IMR-90 (cell line): ENCODE measurements at regions not wholly inside any gene's neighbourhood (a gene's known extent, or its start where the extent isn't known, plus 50 kb on each side); places are given as distances from the start of the nearest gene placed in this dataset.

Source experiments
- ATAC-seq: fragments of 200-7000 bp; cut with Tn5 transposase; 2 replicates; pipeline ENCODE4 v1.9.1; 2020; ENCODE audit warnings: low read depth, mild to moderate bottlenecking, moderate library complexity
- BruUV-seq: library from RNA; stranded (reverse); fragments of 400-500 nt; replicated peaks from 2 replicates; lab custom pipeline; 2021; lab: Mats Ljungman, UMichigan
- CTCF ChIA-PET: fragments of 300-600 bp; formaldehyde crosslinking; extraction: SDS; loops from one replicate; lab custom pipeline; 2021; ENCODE audit warnings: antibody characterized with exemption; lab: Yijun Ruan, JAX
- POLR2A ChIA-PET: fragments of 300-600 bp; sonication (Branson Sonifier 250); formaldehyde crosslinking; loops from one replicate; lab custom pipeline; 2022; ENCODE audit warnings: antibody characterized with exemption; ENCODE audit not compliant: unreplicated experiment; lab: Charles Lee
- DNase-seq: peaks from one replicate; pipeline ENCODE4 v3.0.0; 2013
- H2AFZ ChIP-seq: replicated peaks from 2 replicates; pipeline ENCODE3; 2013; ENCODE audit warnings: low read length, mild to moderate bottlenecking; ENCODE audit not compliant: poor library complexity
- H2AK5ac ChIP-seq: 2 replicates; pipeline ENCODE4 v1.6.1; 2013; ENCODE audit warnings: low read depth, low read length, inconsistent platforms
- H2AK9ac ChIP-seq: replicated peaks from 2 replicates; pipeline ENCODE3; 2013; ENCODE audit warnings: mild to moderate bottlenecking, low read depth, low read length, moderate library complexity; ENCODE audit not compliant: poor library complexity
- H2BK120ac ChIP-seq: 2 replicates; pipeline ENCODE4 v1.6.1; 2013; ENCODE audit warnings: low read depth, low read length, inconsistent platforms
- H2BK15ac ChIP-seq: 3 replicates; pipeline ENCODE4 v1.6.1; 2013; ENCODE audit warnings: low read depth, low read length, inconsistent platforms
- H2BK20ac ChIP-seq: 2 replicates; pipeline ENCODE4 v1.6.1; 2013; ENCODE audit warnings: low read depth, mild to moderate bottlenecking, inconsistent platforms, low read length, moderate library complexity
- H2BK5ac ChIP-seq: 2 replicates; pipeline ENCODE4 v1.6.1; 2013; ENCODE audit warnings: mild to moderate bottlenecking, low read depth, low read length, inconsistent platforms; ENCODE audit not compliant: poor library complexity, severe bottlenecking
- H3K14ac ChIP-seq: replicated peaks from 2 replicates; pipeline ENCODE4 v1.6.1; 2013; ENCODE audit warnings: low read depth, low read length, inconsistent platforms
- H3K18ac ChIP-seq: 2 replicates; pipeline ENCODE4 v1.6.1; 2013; ENCODE audit warnings: low read depth, low read length, control low read depth
- H3K23ac ChIP-seq: 2 replicates; pipeline ENCODE4 v1.6.1; 2013; ENCODE audit warnings: low read depth, low read length, inconsistent platforms
- H3K27ac ChIP-seq: 2 replicates; pipeline ENCODE4 v1.5.1; 2013; ENCODE audit warnings: mild to moderate bottlenecking, control low read depth, low read length; ENCODE audit not compliant: insufficient read depth
- H3K27me3 ChIP-seq: 2 replicates; pipeline ENCODE4 v1.6.1; 2013; ENCODE audit warnings: low read length; ENCODE audit not compliant: control insufficient read depth, insufficient read depth
- H3K36me3 ChIP-seq: 2 replicates; pipeline ENCODE4 v1.6.1; 2013; ENCODE audit warnings: low read length, mixed read lengths; ENCODE audit not compliant: control insufficient read depth, insufficient read depth
- H3K4ac ChIP-seq: 2 replicates; pipeline ENCODE4 v1.6.1; 2013; ENCODE audit warnings: low read depth, low read length, inconsistent platforms
- H3K4me1 ChIP-seq: 2 replicates; pipeline ENCODE4 v1.6.1; 2013; ENCODE audit warnings: low read length, mixed read lengths; ENCODE audit not compliant: control insufficient read depth, insufficient read depth
- H3K4me2 ChIP-seq: 2 replicates; pipeline ENCODE4 v1.6.1; 2013; ENCODE audit warnings: low read depth, mild to moderate bottlenecking, control low read depth, low read length, moderate library complexity
- H3K4me3 ChIP-seq: 2 replicates; pipeline ENCODE4 v1.5.1; 2013; ENCODE audit warnings: low read depth, mild to moderate bottlenecking, control low read depth, low read length, moderate library complexity; ENCODE audit not compliant: insufficient read depth
- H3K56ac ChIP-seq: 2 replicates; pipeline ENCODE4 v1.6.1; 2013; ENCODE audit warnings: low read length, inconsistent platforms; ENCODE audit not compliant: insufficient read depth; ENCODE audit errors: extremely low read depth
- H3K79me1 ChIP-seq, 2 experiments: 2 replicates each; pipeline ENCODE4 v1.6.1; 2013; ENCODE audit warnings: low read length in 2 of 2, inconsistent platforms in 1 of 2, low read depth in 1 of 2
- H3K9ac ChIP-seq: 2 replicates; pipeline ENCODE4 v1.6.1; 2013; ENCODE audit warnings: low read depth, low read length, control low read depth
- H3K9me1 ChIP-seq: 2 replicates; pipeline ENCODE4 v1.6.1; 2013; ENCODE audit warnings: low read length, inconsistent platforms; ENCODE audit not compliant: insufficient read depth
- H3K9me3 ChIP-seq: 2 replicates; pipeline ENCODE4 v1.6.1; 2013; ENCODE audit warnings: low read length; ENCODE audit not compliant: control insufficient read depth, insufficient read depth
- H4K20me1 ChIP-seq: 2 replicates; pipeline ENCODE4 v1.6.1; 2013; ENCODE audit warnings: low read length, inconsistent platforms; ENCODE audit not compliant: insufficient read depth
- H4K5ac ChIP-seq: 2 replicates; pipeline ENCODE4 v1.6.1; 2013; ENCODE audit warnings: mild to moderate bottlenecking, low read depth, low read length, control low read depth
- H4K8ac ChIP-seq, 2 experiments: 2 replicates each; pipeline ENCODE4 v1.6.1; 2013; ENCODE audit warnings: low read depth in 2 of 2, low read length in 2 of 2, control low read depth in 1 of 2, inconsistent platforms in 1 of 2
- H4K91ac ChIP-seq: 2 replicates; pipeline ENCODE4 v1.6.1; 2013; ENCODE audit warnings: low read depth, low read length, inconsistent platforms; ENCODE audit not compliant: insufficient read depth
- BHLHE40 ChIP-seq: fragments of 150-350 bp; IDR thresholded peaks from 2 replicates; pipeline ENCODE4 v1.6.1; 2016; ENCODE audit warnings: mild to moderate bottlenecking, low read depth, low read length
- CHD1 ChIP-seq: IDR thresholded peaks from 2 replicates; pipeline ENCODE4 v1.6.1; 2012; ENCODE audit warnings: low read depth, low read length, improper control_type of control experiment
- ELK1 ChIP-seq: fragments of 150-350 bp; IDR thresholded peaks from 2 replicates; pipeline ENCODE4 v1.6.1; 2016; ENCODE audit warnings: low read depth, mild to moderate bottlenecking, low read length, moderate library complexity, borderline replicate concordance
- MAFK ChIP-seq: IDR thresholded peaks from 2 replicates; pipeline ENCODE4 v1.6.1; 2012; ENCODE audit warnings: low read depth, low read length, improper control_type of control experiment
- MAZ ChIP-seq: IDR thresholded peaks from 2 replicates; pipeline ENCODE4 v1.6.1; 2012; ENCODE audit warnings: low read depth, mild to moderate bottlenecking, low read length, improper control_type of control experiment, moderate library complexity, borderline replicate concordance
- NFE2L2 ChIP-seq: fragments of 150-350 bp; IDR thresholded peaks from 2 replicates; pipeline ENCODE4 v1.6.1; 2016; ENCODE audit warnings: low read depth, mild to moderate bottlenecking, low read length
- RCOR1 ChIP-seq: IDR thresholded peaks from 2 replicates; pipeline ENCODE4 v1.6.1; 2012; ENCODE audit warnings: mild to moderate bottlenecking, low read length, improper control_type of control experiment; ENCODE audit not compliant: insufficient replicate concordance
- SMC3 ChIP-seq: fragments of 150-350 bp; IDR thresholded peaks from 2 replicates; pipeline ENCODE4 v1.6.1; 2016; ENCODE audit warnings: low read depth, mild to moderate bottlenecking, antibody characterized with exemption, low read length, moderate library complexity
- USF2 ChIP-seq: fragments of 150-350 bp; IDR thresholded peaks from 2 replicates; pipeline ENCODE4 v1.6.1; 2017; ENCODE audit warnings: mild to moderate bottlenecking, antibody characterized with exemption, low read length, low read depth
- WGBS, 2 experiments: methylation state at CpG; one replicate each; pipeline versions ENCODE4 v1.1.5 to v1.1.7; 2013; ENCODE audit warnings: missing lambda C conversion rate in 2 of 2; ENCODE audit not compliant: insufficient read length in 1 of 2; ENCODE audit errors: extremely low coverage in 2 of 2; 5-methylcytosine and 5-hydroxymethylcytosine counted together
- dilution Hi-C: fragments of 300-500 bp; cut with HindIII; formaldehyde crosslinking; loops from one replicate; pipeline ENCODE4 v1.14.3; 2018; ENCODE audit warnings: low sequenced_read_pairs; ENCODE audit not compliant: unreplicated experiment
- in situ Hi-C: fragments of 300-500 bp; cut with MboI; formaldehyde crosslinking; loops from 3 replicates; pipeline ENCODE4 v1.14.3; 2019; ENCODE audit warnings: low sequenced_read_pairs, inconsistent platforms, mixed read lengths
- intact Hi-C: fragments of 100-400 bp; cut with micrococcal nuclease; formaldehyde crosslinking; loops from 2 replicates; pipeline ENCODE4 v1.10.0; 2022

- Histone ChIP-seq H3K9ac (no peak overlapping the region), H4K5ac (peak overlapping the region; percentile 4; the same call in 1 of the 2 replicates), H3K23ac (no peak overlapping the region), H2BK20ac (peak overlapping the region; percentile 65), H3K4me3 (no peak overlapping the region), H3K18ac (peak overlapping the region; percentile 66; the same call in 1 of the 2 replicates), H2AFZ (no peak overlapping the region), H3K4me2 (no peak overlapping the region), H3K4me1 (peaks cover 15% of the 10 kb centered on the region), H3K79me1 (no peaks in the 10 kb centered on the region; a peak in 1 of 4 replicates), H4K20me1 (no peaks in the 10 kb centered on the region), H2BK120ac (peak overlapping the region; percentile 80), H4K91ac (peak overlapping the region; percentile 31), H4K8ac (no peak overlapping the region), H3K27ac (no peak overlapping the region), H3K9me3 (no peaks in the 10 kb centered on the region), H3K56ac (no peak overlapping the region), H3K14ac (peak overlapping the region; percentile 35; the same call in 1 of the 2 replicates), H2BK15ac (0 out of 3 replicates have a peak overlapping the region, but pooled peaks have one; percentile 35), H2AK9ac (no peak overlapping the region), H3K9me1 (peaks cover 16% of the 10 kb centered on the region), H3K36me3 (no peaks in the 10 kb centered on the region), H2AK5ac (peak overlapping the region; percentile 36), H3K27me3 (no peaks in the 10 kb centered on the region), H2BK5ac (no peak overlapping the region), H3K4ac (peak overlapping the region; percentile 30)
- WGBS, 2 experiments: no CpG with 5 or more reads among the region's 6 CpGs
- intact Hi-C loops: no loop called here
- BruUV-seq: no TSS peak
- no peak for DNase-seq
- no peak for ATAC-seq
- ChIA-PET POLR2A (no interaction called here), CTCF (no interaction called here)
- dilution Hi-C loops: no loop called here
- in situ Hi-C loops: no loop called here
- TF ChIP-seq SMC3: no peak
- no peak for TF ChIP-seq MAFK
- no peak for TF ChIP-seq ELK1
- no peak for TF ChIP-seq MAZ
- TF ChIP-seq USF2: no peak
- TF ChIP-seq CHD1: no peak
- TF ChIP-seq BHLHE40: no peak
- TF ChIP-seq RCOR1: no peak
- TF ChIP-seq NFE2L2: no peak
These were observed 71.4 kb upstream of the MBOAT2 start for GRCh38 chr2:9074930-9075329.
